GM21515 (cell line): ENCODE measurements at regions not wholly inside any gene's neighbourhood (a gene's known extent, or its start where the extent isn't known, plus 50 kb on each side); places are given as distances from the start of the nearest gene placed in this dataset.
"Not testable (repeated sequence)": the region's sequence is repeated elsewhere in the genome, so short reads cannot be mapped to it uniquely, and the experiment has no call there.

Source experiments
- ATAC-seq: cut with Tn5 transposase; IDR thresholded peaks from one replicate; pipeline ENCODE4 v1.9.1; 2021; ENCODE audit not compliant: unreplicated experiment

DNA sequence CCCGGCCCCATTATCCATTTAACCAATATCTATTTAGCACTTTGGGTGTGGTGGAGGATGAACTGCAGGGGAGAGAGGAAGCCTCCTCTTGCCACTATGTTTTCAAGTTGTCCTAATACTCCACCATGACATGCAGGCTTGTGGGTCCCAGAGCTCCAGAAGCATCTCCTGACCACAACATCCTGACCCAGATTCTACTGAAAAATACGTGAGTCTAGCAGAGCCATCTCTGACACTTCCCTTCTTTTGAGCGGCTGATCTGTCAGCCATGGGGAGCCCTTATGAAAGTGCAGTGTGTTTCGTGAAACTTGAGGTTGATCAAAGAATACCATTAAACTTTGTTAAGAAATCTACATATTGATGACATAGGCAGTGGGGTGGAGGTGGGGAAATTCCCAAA lies 126.6 kb downstream of the UNC93B1 start:
- ATAC-seq, result not testable (repeated sequence)

DNA sequence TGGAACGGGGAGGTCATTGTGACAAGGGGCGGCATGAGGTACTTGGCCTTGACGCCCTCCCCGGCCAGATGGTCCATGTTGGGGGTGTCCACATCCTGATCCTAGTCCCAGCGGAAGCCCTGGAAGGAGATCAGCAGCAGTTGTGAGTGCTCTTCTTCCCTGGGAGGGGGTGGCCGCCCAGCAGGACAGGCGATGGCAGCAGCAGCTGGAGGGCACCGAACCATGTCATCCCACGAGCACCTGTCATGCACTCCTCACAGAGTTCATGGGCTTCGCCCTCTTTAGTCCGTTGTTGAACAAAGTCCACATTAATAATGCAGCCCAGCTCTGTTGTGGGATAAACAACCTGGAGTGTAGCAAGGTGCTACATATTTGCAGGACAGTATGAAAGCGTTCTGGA lies 130.7 kb downstream of the UNC93B1 start:
- ATAC-seq, result not testable (repeated sequence)

DNA sequence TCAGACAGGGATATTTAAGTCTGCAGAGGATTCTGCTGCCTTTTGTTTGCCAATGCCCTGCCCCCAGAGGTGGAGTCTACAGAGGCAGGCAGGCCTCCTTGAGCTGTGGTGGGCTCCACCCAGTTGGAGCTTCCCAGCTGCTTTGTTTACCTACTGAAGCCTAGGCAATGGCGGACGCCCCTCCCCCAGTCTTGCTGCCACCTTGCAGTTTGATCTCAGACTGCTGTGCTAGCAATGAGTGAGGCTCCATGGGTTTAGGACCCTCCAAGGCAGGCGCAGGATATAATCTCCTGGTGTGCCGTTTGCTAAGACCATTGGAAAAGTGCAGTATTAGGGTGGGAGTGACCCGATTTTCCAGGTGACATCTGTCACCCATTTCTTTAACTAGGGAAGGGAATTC lies 132.7 kb downstream of the UNC93B1 start:
- ATAC-seq, result not testable (repeated sequence)

DNA sequence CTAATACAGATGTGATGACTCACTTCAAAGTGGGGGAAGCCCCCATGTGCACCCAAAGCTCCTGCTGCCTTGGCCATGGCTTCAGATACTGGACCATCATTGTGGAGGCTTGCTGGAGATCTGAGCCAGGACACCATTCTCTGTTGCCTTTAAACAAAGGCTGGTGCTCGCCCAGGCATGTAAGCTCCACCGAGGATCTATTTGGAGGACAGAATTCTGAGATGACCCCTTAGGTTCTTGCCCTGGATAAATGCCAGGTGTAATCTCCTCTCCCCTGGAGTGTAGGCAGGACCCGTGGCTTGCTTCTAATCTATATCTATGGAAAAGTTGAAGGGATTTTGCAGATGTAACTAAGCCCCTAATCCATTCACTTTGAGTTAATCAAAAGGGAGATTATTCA lies 141.0 kb downstream of the UNC93B1 start:
- ATAC-seq, result not testable (repeated sequence)

DNA sequence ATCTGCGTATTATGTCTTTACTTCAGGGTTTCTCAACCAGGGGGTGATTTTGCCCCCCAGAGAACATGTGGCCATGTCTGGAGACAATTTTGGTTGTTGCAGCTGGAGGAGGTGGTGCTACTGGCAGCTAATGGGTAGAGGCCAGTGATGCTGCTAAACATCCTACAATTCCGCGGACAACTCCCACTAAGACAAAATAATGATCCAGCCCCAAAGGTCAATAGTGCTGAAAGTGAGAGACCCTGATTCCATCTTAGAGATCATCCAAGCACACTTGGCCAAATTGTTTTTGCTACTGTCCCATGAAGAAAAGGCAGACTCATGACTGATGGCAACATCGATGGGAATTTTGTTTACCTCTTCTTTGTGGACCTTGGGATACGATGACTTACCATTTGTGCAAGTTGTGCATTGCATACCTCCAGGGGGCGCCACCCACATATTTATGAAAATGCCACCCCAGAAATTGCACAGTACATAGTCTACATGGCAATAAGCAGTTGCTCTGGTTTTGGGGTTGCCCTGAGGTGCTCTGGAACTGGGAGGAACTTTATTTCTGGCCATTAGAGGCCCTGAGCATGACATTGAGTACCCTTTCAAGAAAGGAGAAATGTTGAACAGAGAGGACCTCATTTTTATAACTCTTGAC lies 144.3 kb downstream of the UNC93B1 start:
- not testable (repeated sequence) for ATAC-seq

DNA sequence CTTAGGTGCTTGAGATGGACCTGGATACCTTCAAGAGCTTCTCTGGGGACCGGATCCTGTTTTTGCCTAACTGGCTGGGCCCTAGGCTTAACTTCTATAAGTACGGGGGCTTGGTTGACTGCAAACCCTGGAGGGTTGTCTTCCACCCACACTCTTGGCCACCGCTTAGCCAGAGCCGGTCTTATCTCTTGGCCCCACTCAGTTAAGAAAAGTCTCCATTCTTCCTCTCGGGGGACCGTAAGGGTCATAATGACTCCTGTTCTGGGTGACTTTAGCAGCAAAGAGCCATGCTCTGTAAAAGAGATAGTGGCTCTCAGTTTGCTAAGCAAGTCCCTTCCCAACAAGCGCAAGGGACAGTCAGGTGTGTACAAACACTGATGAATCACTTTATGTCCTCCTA lies 153.2 kb downstream of the UNC93B1 start:
- ATAC-seq, result not testable (repeated sequence)

DNA sequence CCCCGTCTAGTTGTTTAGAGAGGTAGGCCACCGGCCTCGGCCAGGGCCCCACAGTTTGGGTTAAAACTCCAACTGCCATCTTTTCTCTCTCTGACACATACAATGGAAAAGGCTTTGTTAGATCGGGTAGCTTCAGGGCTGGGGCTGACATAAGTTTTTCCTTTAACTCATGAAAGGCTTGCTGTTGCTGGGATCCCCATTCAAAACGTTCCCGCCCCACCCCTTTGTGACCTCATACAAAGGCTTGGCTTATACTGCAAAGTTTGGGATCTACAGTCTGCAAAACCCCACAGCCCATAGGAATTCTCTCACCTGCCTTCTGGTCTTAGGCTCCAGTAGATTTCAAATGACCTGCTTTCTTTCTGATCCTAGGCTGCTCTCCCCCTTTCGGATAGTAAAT lies 154.1 kb downstream of the UNC93B1 start:
- ATAC-seq, result not testable (repeated sequence)

DNA sequence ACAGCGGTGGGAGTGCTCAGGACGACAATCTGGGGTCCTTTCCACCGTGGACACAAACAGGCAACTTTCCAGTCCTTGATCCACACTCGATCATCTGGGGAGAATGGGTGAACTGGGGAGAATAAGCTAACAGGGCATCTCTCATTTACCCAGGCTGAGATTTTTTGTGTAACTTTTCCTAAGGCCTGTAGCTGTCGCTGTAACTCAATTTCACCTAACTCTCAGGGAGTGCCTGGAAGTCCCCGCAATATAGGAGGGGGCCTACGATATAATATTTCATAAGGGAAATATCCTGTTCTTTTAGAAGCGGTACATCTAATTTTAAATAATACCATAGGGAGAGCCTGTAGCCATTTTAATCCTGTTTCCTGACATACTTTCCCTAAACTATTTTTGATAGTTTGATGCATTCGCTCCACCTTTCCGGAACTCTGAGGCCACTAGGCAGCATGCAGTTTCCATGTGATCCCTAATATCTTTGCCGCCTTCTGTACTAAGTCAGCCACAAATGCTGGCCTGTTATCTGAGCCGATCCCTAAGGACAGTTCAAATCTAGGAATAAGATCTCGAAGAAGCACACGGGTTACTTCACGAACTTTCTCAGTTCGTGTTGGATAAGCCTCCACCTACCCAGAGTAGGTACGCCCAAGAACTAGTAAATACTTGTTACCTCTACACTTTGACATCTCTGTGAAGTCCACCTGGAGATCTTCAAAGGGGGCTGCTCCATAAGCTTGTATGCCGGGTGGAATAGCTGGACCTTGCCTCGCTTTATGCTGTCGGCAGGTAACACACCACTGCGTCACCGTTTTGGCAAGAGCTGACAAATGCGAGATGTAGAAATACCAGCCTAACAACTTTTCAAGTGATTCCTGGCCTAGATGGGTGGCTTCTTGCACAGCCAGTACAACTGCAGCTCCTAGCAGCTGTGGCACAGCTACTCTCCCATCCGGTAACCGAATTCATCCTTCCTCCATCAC lies 155.7 kb downstream of the UNC93B1 start:
- not testable (repeated sequence) for ATAC-seq

DNA sequence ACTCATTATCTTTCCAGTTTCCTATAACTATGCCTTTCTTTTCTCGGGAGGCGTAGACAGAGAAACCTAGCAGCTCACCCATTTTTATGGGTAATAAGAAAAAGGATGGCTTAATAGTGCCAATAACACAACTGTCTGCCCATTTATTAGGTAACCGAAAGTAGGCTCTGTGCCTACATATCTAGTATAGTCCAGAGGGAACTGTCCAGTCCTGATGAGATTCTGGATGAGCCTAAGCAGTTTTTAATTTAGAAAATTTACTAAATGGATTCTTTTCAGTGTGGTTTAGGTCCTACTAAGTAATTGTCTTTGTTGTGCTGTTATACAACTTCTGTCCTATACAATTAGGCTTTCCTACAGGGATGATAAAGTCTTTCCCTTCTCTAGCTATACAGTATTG lies 157.6 kb downstream of the UNC93B1 start:
- not testable (repeated sequence) for ATAC-seq

DNA sequence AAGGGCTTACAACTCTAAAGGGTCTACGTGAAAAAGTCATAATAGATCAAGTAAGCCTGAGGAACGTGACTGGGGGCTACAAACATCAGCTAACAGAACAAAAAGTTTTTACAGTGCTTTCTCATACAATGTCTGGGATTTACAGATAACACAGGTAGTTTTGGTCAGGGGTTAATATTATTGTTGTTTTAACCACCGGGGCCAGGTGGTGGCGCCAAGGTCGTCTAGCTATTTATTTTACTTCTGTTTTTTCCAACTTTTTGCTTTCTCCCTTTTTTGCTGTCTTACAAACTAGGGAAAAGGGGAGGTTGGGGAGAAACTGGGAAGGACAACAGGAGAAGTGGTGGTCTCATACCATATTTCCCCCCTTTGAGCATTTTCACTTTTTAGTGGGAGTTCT lies 158.6 kb downstream of the UNC93B1 start:
- ATAC-seq, result not testable (repeated sequence)

DNA sequence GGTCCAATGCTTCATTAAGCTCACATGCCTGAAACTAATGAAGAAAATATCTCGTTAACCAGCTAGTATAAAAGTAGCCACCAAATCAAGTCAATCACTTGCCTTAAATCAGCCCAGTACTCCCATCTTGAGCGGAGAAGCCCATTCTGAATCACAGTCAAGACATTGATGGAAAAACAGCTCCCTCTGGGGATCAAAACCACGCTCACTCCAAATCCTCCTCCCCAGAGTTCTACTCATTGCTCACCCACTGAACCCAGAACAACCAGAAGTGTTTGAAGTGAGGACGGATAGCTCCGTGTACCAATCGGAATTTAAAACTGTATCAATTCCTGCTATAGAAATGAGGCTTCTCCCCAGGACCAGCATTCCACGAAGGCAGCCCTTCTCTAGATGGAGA lies 163.3 kb downstream of the UNC93B1 start:
- not testable (repeated sequence) for ATAC-seq

DNA sequence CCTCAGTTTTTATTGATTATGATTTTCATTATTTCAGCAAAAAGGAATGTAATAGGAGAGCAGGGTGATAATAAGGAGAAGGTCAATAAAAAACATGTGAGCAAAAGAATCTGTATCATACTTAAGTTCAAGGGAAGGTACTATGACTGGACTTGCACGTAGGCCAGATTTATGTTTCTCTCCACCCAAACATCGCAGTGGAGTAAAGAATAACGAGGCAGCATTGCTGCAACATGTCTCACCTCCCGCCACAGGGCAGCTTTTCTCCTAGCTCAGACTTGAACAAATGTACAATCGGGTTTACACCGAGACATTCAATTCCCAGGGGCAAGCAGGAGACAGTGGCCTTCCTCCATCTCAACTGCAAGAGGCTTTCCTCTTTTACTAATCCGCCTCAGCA lies 155.7 kb upstream of the ALDH3B2 start:
- ATAC-seq, result not testable (repeated sequence)

DNA sequence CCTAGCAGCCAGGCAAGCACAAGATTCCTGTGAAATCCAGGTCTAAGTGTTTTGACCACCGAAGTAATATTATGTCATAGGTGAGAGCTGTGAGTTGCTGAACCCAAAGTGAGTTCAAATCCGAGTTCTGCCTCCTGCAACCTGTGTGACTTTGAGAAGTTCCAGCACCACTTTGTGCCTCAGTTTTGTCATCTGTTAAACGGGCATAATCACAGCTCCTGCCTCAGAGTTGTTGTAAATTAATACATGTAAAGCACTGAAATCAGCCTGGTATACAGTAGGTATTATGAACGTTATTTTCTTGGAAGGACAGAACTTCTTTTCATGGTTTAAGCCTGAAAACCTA lies 152.5 kb upstream of the ALDH3B2 start:
- ATAC-seq, result not testable (repeated sequence)

DNA sequence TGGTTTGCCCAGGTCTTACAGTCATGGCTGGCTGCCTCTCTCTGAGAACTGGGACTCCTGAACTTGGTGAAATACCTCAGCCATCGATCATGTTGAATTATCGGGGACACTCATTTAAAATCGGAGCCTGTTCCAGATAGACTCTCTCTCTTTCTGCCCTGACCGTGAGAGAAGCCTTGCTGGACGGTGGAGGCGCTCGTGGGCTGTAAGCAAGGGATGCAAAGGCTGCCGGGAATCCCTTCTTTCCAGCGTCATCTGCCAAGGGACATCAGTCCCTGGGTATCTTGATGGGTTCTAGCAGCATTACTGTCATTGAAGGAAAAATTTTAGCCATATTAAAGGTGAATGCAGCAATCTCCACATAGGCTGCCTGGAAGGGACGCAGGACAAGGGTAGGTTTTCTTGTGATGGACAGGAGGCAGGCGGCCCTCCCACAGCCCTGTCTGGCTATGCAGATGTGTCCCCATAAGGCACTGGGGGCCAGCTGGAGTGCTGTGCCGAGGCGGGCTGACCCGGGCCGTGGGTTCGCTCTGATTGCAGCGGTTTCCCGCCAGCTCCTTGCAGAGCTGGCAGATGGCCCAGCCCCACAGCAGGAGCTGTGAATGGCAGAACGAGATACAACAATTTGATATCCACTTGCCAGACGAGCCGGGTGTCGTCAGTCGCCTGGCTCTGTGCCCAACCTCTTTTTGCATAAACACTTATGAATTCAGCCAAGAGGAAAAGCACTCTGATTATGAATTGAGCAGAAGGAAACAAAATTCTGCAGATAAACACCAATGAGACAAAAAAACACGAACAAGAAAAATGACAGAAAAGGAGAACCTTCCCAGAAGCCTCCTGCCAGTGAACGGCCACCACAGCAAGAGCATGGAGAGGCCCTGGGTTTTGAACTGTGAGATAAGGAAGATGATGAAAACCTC lies 151.9 kb upstream of the ALDH3B2 start:
- ATAC-seq, result not testable (repeated sequence)

DNA sequence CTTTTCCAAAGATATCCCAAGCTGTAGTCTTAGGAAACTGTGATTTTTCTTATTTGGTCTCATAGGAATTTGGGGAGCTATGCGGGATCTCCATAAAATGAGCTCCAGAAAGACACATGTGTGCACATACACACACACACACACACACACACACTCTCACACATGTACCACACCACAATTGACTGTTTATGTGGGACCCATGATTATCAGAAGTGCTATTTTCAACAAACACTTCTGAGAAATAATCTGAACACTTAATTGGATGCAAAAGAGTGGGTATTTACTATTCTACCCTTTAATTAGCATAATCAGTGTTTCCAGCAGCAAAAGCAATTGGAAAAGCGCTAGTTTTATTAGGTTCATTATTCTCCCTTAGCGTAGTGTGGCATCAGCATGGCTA lies 150.4 kb upstream of the ALDH3B2 start:
- ATAC-seq, result not testable (repeated sequence)

DNA sequence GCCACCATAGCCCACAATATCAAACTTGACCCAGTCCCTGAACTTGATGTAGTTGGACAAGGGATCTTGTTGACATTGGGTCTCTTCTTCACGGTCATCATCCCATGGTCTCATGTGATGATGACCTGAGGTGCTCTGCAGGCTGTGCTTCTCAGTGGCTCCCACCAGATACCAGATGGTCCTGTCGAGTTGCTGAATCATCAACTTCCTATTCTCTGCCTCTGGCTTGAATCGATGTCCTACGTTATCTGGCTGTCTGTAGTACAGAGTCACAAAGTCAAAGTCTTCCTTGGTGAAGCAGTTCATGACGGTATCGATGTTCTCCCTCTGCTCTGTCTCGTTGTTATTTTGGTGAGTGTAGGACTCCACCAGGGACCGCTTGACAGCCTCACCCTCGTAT lies 145.7 kb upstream of the ALDH3B2 start:
- ATAC-seq, result no peak

DNA sequence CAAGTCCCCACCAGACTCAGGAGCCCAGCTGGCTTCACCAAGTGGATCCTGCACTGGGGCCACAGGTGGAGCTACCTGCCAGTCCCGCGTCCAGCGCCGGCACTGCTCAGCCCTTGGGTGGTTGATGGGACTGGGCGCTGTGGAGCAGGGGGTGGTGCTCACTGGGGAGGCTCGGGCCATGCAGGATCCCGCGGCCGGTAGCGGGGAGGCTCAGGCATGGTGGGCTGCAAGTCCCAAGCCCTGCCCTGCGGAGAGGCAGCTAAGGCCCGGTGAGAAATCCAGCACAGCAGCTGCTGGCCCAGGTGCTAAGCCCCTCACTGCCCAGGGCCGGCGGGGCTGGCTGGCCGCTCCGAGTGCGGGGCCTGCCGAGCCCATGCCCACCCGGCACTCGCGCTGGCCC lies 143.1 kb upstream of the ALDH3B2 start:
- ATAC-seq, result not testable (repeated sequence)

DNA sequence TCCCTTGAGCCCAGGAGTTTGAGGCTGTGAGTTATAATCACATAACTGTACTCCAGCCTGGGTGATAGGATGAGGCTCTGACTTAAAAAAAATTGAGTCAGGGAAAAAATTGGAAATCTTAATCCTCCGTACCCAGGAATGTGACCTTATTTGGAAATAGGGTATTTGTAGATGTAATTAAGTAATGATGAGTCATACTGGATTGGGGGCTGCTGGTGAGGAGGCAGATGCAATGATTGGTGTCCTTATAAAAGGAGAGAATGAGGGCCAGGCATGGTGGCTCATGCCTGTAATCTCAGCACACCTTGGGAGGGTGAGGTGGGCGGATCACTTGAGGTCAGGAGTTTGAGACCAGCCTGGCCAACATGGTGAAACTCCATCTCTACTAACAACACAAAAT lies 134.9 kb upstream of the ALDH3B2 start:
- ATAC-seq, result not testable (repeated sequence)

DNA sequence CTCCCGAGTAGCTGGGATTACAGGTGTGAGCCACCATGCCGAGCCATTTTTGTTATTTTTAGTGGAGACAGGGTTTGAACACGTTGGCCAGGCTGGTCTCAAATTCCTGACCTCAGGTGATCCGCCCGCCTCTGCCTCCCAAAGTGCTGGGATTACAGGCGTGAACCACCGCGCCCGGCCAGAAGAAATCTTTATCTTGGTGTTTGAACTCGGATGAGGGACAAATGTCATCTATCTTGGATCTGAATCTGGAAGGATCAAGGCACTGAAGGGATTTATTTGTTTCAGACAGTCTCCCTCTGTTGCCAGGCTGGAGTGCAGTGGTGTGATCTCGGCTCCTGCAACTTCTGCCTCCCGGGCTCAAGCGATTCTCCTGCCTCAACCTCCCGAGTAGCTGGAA lies 133.5 kb upstream of the ALDH3B2 start:
- not testable (repeated sequence) for ATAC-seq

DNA sequence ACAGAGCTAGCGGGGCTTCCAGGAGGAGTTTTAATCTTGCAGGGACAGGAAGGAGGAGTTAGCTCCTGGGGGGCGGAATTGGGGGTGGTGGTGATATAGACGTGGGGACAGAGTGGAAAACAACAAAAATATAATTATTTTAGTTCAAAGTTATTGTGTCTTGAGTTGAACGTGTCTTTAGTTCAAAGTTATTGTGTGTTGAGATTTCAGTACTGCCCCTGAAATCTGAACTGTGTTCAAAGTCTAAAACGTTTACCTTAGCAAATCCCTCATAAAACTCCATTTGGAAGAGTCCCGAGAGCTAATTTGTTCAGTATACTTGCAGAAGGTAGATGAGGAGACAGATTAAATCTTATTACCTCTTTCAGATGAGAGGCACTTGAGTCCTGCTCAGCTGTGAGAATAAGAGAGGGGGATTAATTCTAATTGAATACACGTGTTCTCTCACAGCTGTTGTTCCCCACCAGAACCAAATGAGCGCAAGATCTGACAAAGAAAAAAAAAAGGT lies 132.4 kb upstream of the ALDH3B2 start:
- ATAC-seq, result not testable (repeated sequence)

DNA sequence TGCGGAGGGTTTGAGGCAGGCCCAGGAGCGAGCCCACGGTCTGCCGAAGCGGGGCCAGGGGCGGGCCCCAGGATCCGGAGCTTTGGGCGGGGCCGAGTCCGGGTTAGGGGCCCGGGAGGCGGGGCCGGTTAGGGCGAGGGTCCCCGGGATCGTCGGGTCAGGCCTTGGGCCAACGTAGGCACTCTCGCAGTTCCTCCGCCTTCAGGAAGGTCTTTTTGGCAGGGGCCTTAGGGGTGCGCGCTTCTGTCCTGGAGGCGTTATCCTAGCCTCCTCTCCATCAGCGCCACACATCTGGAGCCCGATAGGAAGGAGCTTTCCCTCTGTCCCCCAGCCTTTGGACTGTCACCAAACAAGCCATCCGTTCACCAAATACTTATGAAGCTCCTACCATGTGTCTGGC lies 131.8 kb upstream of the ALDH3B2 start:
- ATAC-seq, result not testable (repeated sequence)
